Liver (tissue), 8 donors: ENCODE measurements at regions not wholly inside any gene's neighbourhood (a gene's known extent, or its start where the extent isn't known, plus 50 kb on each side); places are given as distances from the start of the nearest gene placed in this dataset.

Experiments
- DNase-seq: peaks from one replicate; pipeline ENCODE4 v3.0.0-alpha.2; 2017; ENCODE audit warnings: low spot score
- H3K27ac ChIP-seq, 2 donors: one replicate each; pipeline ENCODE4 v1.7.0; 2013; ENCODE audit warnings: inconsistent platforms in 2 of 2, low read length in 2 of 2, control low read depth in 1 of 2, low read depth in 1 of 2, mild to moderate bottlenecking in 1 of 2
- H3K27me3 ChIP-seq, 4 donors: one replicate each; pipeline versions ENCODE4 v1.6.1 to v1.7.0; 2013; ENCODE audit warnings: low read length in 3 of 4, inconsistent platforms in 1 of 4, mild to moderate bottlenecking in 1 of 4, moderate library complexity in 1 of 4; ENCODE audit not compliant: control insufficient read depth in 4 of 4, insufficient read depth in 4 of 4
- H3K36me3 ChIP-seq, 4 donors: one replicate each; pipeline versions ENCODE4 v1.6.1 to v1.7.0; 2013; ENCODE audit warnings: low read length in 3 of 4, mild to moderate bottlenecking in 3 of 4, low read depth in 1 of 4, moderate library complexity in 1 of 4; ENCODE audit not compliant: control insufficient read depth in 4 of 4, insufficient read depth in 3 of 4
- H3K4me1 ChIP-seq, 4 donors: one replicate each; pipeline versions ENCODE4 v1.6.1 to v1.7.0; 2013; ENCODE audit warnings: low read length in 3 of 4, mild to moderate bottlenecking in 3 of 4, moderate library complexity in 1 of 4; ENCODE audit not compliant: control insufficient read depth in 4 of 4, insufficient read depth in 4 of 4
- H3K4me3 ChIP-seq, 3 donors: one replicate each; pipeline versions ENCODE4 v1.6.1 to v1.7.0; 2013; ENCODE audit warnings: low read length in 3 of 3, control low read depth in 1 of 3, low read depth in 1 of 3, mild to moderate bottlenecking in 1 of 3
- H3K9ac ChIP-seq, 2 donors: one replicate each; pipeline ENCODE4 v1.7.0; 2013; ENCODE audit warnings: low read length in 2 of 2, mild to moderate bottlenecking in 2 of 2, moderate library complexity in 2 of 2, control low read depth in 1 of 2, low read depth in 1 of 2
- H3K9me3 ChIP-seq, 4 donors: one replicate each; pipeline versions ENCODE4 v1.6.1 to v1.7.0; 2013; ENCODE audit warnings: low read length in 3 of 4; ENCODE audit not compliant: control insufficient read depth in 4 of 4
- ATF3 ChIP-seq: IDR thresholded peaks from 2 replicates; pipeline ENCODE4 v1.6.1; 2016; ENCODE audit warnings: antibody characterized with exemption
- CTCF ChIP-seq: fragments of 150-350 bp; IDR thresholded peaks from 2 replicates; pipeline ENCODE4 v1.5.1; 2017; ENCODE audit warnings: improper control_type of control experiment, low read depth, low read length; ENCODE audit not compliant: missing input control
- EGR1 ChIP-seq, 2 donors: IDR thresholded peaks; 2 replicates each; pipeline ENCODE4 v1.6.1; 2016 to 2018; ENCODE audit warnings: antibody characterized with exemption in 2 of 2, low read depth in 2 of 2
- FOXA1 ChIP-seq: IDR thresholded peaks from 2 replicates; pipeline ENCODE4 v1.6.1; 2016; ENCODE audit warnings: antibody characterized with exemption
- FOXA2 ChIP-seq: IDR thresholded peaks from 2 replicates; pipeline ENCODE4 v1.6.1; 2016; ENCODE audit warnings: antibody characterized with exemption
- GABPA ChIP-seq, 2 donors: IDR thresholded peaks in 1 of 2; conservative IDR thresholded peaks in 1 of 2; 2 replicates each; pipeline ENCODE4 v1.6.1; 2016; ENCODE audit warnings: antibody characterized with exemption in 2 of 2, mild to moderate bottlenecking in 1 of 2, moderate library complexity in 1 of 2
- HNF4A ChIP-seq, 2 donors: conservative IDR thresholded peaks; 2 replicates each; pipeline ENCODE4 v1.6.1; 2016; ENCODE audit warnings: antibody characterized with exemption in 2 of 2, mild to moderate bottlenecking in 2 of 2
- HNF4G ChIP-seq: IDR thresholded peaks from 2 replicates; pipeline ENCODE4 v1.6.1; 2016; ENCODE audit warnings: antibody characterized with exemption
- JUND ChIP-seq, 2 donors: IDR thresholded peaks; 2 replicates each; pipeline ENCODE4 v1.6.1; 2016; ENCODE audit warnings: antibody characterized with exemption in 2 of 2
- MAX ChIP-seq: IDR thresholded peaks from 2 replicates; pipeline ENCODE4 v1.6.1; 2016; ENCODE audit warnings: antibody characterized with exemption
- NR2F2 ChIP-seq: IDR thresholded peaks from 2 replicates; pipeline ENCODE4 v1.6.1; 2016; ENCODE audit warnings: antibody characterized with exemption
- RAD21 ChIP-seq, 2 donors: IDR thresholded peaks; 2 replicates each; pipeline ENCODE4 v1.6.1; 2016; ENCODE audit warnings: antibody characterized with exemption in 2 of 2, mild to moderate bottlenecking in 2 of 2
- REST ChIP-seq: IDR thresholded peaks from 2 replicates; pipeline ENCODE4 v1.6.1; 2016; ENCODE audit warnings: antibody characterized with exemption, mild to moderate bottlenecking
- SP1 ChIP-seq: IDR thresholded peaks from 2 replicates; pipeline ENCODE4 v1.6.1; 2018; ENCODE audit warnings: antibody characterized with exemption, mild to moderate bottlenecking
- TAF1 ChIP-seq: conservative IDR thresholded peaks from 2 replicates; pipeline ENCODE4 v1.6.1; 2016; ENCODE audit warnings: antibody characterized with exemption, mild to moderate bottlenecking
- YY1 ChIP-seq: IDR thresholded peaks from 2 replicates; pipeline ENCODE4 v1.6.1; 2016; ENCODE audit warnings: antibody characterized with exemption, mild to moderate bottlenecking
- ZBTB33 ChIP-seq: IDR thresholded peaks from 2 replicates; pipeline ENCODE4 v1.6.1; 2016; ENCODE audit warnings: antibody characterized with exemption
- WGBS: extraction: QIAGEN DNeasy Blood & Tissue Kit; methylation state at CpG from one replicate; pipeline ENCODE4 v1.1.7; 2013; 5-methylcytosine and 5-hydroxymethylcytosine counted together
- donor health status: healthy.
- donor health status: healthy.
- donor health status: healthy.
- donor health status: healthy.
- donor health status: healthy.

GRCh38 chr11:126113515-126113957, 50.9 kb upstream of the CDON start (continued):
- TF ChIP-seq REST = peak; percentile 83
- TF ChIP-seq SP1 = peak; percentile 97
- TF ChIP-seq CTCF = no peak

- Histone ChIP-seq H3K4me3 (no peak overlapping the region), H3K9me3 (no peaks in the 10 kb centered on the region), H3K9ac (no peak overlapping the region), H3K27ac (peak overlapping the region; percentile 52 to 86), H3K4me1 (peaks cover 20 to 40% (median 30%) of the 10 kb centered on the region in 4 donors), H3K36me3 (no peaks in the 10 kb centered on the region), H3K27me3 (no peaks in the 10 kb centered on the region)
- WGBS = 79% methylated on average over 9 of the region's 9 CpGs
- TF ChIP-seq EGR1 (IDR thresholded peaks at IDR 0.05; ENCODE audit: low read depth in 2 of 2) (no peak), JUND (IDR thresholded peaks at IDR 0.05) (no peak), REST (no peak), FOXA1 (no peak), HNF4G (no peak), YY1 (no peak), HNF4A (conservative IDR thresholded peaks at IDR 0.05) (no peak), ATF3 (no peak), GABPA (IDR thresholded peaks at IDR 0.05 in 1 of 2, conservative IDR thresholded peaks at IDR 0.05 in 1 of 2) (no peak), CTCF (no peak), MAX (no peak), NR2F2 (no peak), TAF1 (no peak), FOXA2 (no peak), SP1 (no peak), RAD21 (IDR thresholded peaks at IDR 0.05) (no peak), ZBTB33 (no peak)
- no peak for DNase-seq
Measured at GRCh38 chr11:126113012-126113411, 50.3 kb upstream of the CDON start.
